ENCODE measurements at regions not wholly inside any gene's neighbourhood (a gene's known extent, or its start where the extent isn't known, plus 50 kb on each side); places are given as distances from the start of the nearest gene placed in this dataset.

GRCh38 chr13:77387607-77388200 is 60.8 kb upstream of the MYCBP2 start:
- ChIA-PET CTCF (no interaction called here), POLR2A (no interaction called here)
- Mint-ChIP-seq H3K4me3 (no peak overlapping the region), H3K27ac (no peak overlapping the region), H3K4me1 (peaks cover 22% of the 10 kb centered on the region), H3K36me3 (peaks cover 5% of the 10 kb centered on the region; the same call in 1 of the 2 replicates), H3K9me3 (peaks cover 12% of the 10 kb centered on the region), H3K27me3 (ENCODE audit: low read depth) (no peaks in the 10 kb centered on the region)
- DNase-seq (ENCODE audit: low spot score) (no peak), ATAC-seq (no peak)
- TF ChIP-seq NFE2L1 (CRISPR knock-in tag; IDR thresholded peaks at IDR 0.05) (no peak), GRHL2 (CRISPR knock-in tag; IDR thresholded peaks at IDR 0.05; ENCODE audit: insufficient replicate concordance, severe bottlenecking) (no peak), ATF1 (CRISPR knock-in tag; IDR thresholded peaks at IDR 0.05) (no peak), PREB (CRISPR knock-in tag; IDR thresholded peaks at IDR 0.05; ENCODE audit: borderline replicate concordance) (no peak), NR1H2 (CRISPR knock-in tag; IDR thresholded peaks at IDR 0.05) (no peak)

DNA sequence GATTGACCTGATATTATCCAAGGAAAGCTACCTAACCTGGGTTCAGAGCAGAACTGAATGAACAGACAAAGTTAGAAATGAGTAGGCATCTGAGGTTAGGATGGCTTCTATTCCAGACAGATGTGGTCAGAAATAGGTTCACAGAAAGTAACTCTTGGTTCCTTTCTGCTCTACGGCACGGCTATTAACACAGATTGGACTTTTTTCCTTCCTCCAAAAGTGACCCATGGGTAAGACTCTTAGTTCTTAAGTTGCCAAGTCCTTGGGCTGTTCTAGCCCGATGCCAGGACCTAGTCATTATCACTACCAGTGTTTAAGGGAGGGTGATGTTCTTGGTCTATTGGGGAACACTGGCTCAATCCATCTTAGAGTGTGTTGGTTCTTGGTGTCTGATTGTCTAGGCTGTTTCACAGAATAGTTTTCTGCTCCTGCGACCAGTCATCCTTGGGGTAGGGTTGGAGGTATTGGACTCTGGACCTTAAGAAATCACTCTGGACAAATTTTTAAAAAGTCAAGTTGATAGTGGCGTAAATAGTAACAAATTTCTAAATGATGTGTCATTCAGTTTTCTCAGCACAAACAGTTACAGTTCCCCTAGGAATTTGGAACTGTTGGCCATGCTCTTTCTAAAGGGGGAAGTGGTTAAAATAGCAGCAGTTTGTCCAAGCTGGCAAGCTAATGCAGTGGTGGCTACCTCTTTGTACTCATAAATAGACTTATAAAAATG is 60.1 kb upstream of the MYCBP2 start:
- TF ChIP-seq E2F1 (CRISPR knock-in tag; IDR thresholded peaks at IDR 0.05) (no peak), TP53 (CRISPR knock-in tag; IDR thresholded peaks at IDR 0.05) (no peak), SOX15 (CRISPR knock-in tag; IDR thresholded peaks at IDR 0.05) (no peak), NR3C1 (CRISPR knock-in tag; conservative IDR thresholded peaks at IDR 0.05; ENCODE audit: low read depth) (no peak), OVOL2 (CRISPR knock-in tag; IDR thresholded peaks at IDR 0.05; ENCODE audit: borderline replicate concordance) (no peak), ATF6 (CRISPR knock-in tag; IDR thresholded peaks at IDR 0.05) (no peak), SMAD4 (CRISPR knock-in tag; IDR thresholded peaks at IDR 0.05) (no peak), SP1 (CRISPR knock-in tag; conservative IDR thresholded peaks at IDR 0.05) (no peak), ZNF532 (CRISPR knock-in tag; IDR thresholded peaks at IDR 0.05; ENCODE audit: borderline replicate concordance) (no peak), GTF2I (CRISPR knock-in tag; conservative IDR thresholded peaks at IDR 0.05) (no peak), ZNF232 (CRISPR knock-in tag; IDR thresholded peaks at IDR 0.05) (no peak), PREB (CRISPR knock-in tag; IDR thresholded peaks at IDR 0.05; ENCODE audit: borderline replicate concordance) (no peak), ELF4 (CRISPR knock-in tag; IDR thresholded peaks at IDR 0.05; ENCODE audit: low read depth) (no peak)
- TF ChIP-seq, protein P1, sequence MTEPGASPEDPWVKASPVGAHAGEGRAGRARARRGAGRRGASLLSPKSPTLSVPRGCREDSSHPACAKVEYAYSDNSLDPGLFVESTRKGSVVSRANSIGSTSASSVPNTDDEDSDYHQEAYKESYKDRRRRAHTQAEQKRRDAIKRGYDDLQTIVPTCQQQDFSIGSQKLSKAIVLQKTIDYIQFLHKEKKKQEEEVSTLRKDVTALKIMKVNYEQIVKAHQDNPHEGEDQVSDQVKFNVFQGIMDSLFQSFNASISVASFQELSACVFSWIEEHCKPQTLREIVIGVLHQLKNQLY (CRISPR knock-in tag; IDR thresholded peaks at IDR 0.05): no peak
- TF ChIP-seq, protein P2, sequence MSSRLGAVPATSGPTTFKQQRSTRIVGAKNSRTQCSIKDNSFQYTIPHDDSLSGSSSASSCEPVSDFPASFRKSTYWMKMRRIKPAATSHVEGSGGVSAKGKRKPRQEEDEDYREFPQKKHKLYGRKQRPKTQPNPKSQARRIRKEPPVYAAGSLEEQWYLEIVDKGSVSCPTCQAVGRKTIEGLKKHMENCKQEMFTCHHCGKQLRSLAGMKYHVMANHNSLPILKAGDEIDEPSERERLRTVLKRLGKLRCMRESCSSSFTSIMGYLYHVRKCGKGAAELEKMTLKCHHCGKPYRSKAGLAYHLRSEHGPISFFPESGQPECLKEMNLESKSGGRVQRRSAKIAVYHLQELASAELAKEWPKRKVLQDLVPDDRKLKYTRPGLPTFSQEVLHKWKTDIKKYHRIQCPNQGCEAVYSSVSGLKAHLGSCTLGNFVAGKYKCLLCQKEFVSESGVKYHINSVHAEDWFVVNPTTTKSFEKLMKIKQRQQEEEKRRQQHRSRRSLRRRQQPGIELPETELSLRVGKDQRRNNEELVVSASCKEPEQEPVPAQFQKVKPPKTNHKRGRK (CRISPR knock-in tag; IDR thresholded peaks at IDR 0.05; ENCODE audit: borderline replicate concordance): no peak
- ATAC-seq (no peak), DNase-seq (ENCODE audit: low spot score) (no peak)
- peaks cover 28% of the 10 kb centered on the region for H3K4me1 Mint-ChIP-seq
- H3K9me3 Mint-ChIP-seq: peaks cover 12% of the 10 kb centered on the region
- peaks cover 5% of the 10 kb centered on the region; the same call in 1 of the 2 replicates for H3K36me3 Mint-ChIP-seq
- H3K27me3 Mint-ChIP-seq (ENCODE audit: low read depth): no peaks in the 10 kb centered on the region
- no peak overlapping the region for H3K4me3 Mint-ChIP-seq
- CTCF ChIA-PET: no interaction called here
- POLR2A ChIA-PET: no interaction called here
- H3K27ac Mint-ChIP-seq: no peak overlapping the region
